Body of pancreas (tissue), 4 donors: ENCODE measurements at regions not wholly inside any gene's neighbourhood (a gene's known extent, or its start where the extent isn't known, plus 50 kb on each side); places are given as distances from the start of the nearest gene placed in this dataset.

Source experiments
- POLR2A ChIP-seq, 3 donors: fragments of 450-650 bp; IDR thresholded peaks; one replicate each; pipeline ENCODE4 v1.6.1; 2016; ENCODE audit warnings: antibody characterized with exemption in 3 of 3, mild to moderate bottlenecking in 2 of 3
- TF ChIP-seq, protein P1 (sequence below), 7 experiments: fragments of 450-650 bp in 4 of 7; fragments of 200-600 bp in 3 of 7; sonication (generic) in 3 of 7; IDR thresholded peaks; one replicate each; pipeline ENCODE4 v1.5.1; 2016 to 2019; ENCODE audit warnings: antibody characterized with exemption in 7 of 7

DNA sequence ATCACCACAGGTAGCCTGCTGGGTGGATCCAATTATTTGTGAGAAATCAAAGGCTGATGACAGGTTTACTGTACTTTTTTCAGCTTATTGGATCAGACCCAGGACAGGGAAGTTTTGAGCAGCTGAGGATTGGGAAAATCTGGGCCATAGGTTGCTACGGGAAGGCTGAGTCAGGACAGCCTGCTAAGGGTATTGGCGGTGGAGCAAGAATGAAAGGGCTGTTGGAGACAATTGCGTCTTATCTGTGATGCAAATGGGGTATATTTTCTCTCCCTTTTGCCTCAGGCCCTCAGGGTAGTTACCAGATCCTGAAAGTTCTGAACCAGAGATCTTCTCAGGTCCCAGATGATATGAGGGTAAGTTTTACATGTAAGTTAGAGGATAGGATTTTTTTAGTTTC, 317.7 kb downstream of the EDEM1 start:
- no peak for TF ChIP-seq POLR2A (IDR thresholded peaks at IDR 0.05)
- TF ChIP-seq, protein P1, sequence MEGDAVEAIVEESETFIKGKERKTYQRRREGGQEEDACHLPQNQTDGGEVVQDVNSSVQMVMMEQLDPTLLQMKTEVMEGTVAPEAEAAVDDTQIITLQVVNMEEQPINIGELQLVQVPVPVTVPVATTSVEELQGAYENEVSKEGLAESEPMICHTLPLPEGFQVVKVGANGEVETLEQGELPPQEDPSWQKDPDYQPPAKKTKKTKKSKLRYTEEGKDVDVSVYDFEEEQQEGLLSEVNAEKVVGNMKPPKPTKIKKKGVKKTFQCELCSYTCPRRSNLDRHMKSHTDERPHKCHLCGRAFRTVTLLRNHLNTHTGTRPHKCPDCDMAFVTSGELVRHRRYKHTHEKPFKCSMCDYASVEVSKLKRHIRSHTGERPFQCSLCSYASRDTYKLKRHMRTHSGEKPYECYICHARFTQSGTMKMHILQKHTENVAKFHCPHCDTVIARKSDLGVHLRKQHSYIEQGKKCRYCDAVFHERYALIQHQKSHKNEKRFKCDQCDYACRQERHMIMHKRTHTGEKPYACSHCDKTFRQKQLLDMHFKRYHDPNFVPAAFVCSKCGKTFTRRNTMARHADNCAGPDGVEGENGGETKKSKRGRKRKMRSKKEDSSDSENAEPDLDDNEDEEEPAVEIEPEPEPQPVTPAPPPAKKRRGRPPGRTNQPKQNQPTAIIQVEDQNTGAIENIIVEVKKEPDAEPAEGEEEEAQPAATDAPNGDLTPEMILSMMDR (IDR thresholded peaks at IDR 0.05) = no peak
